HG02852 (cell line): ENCODE measurements at regions not wholly inside any gene's neighbourhood (a gene's known extent, or its start where the extent isn't known, plus 50 kb on each side); places are given as distances from the start of the nearest gene placed in this dataset.

Experiments
- ATAC-seq: cut with Tn5 transposase; IDR thresholded peaks from one replicate; pipeline ENCODE4 v1.9.1; 2021; ENCODE audit warnings: mild to moderate bottlenecking, moderate library complexity; ENCODE audit not compliant: unreplicated experiment

- ATAC-seq, result no peak
Observed at GRCh38 chr1:101153692-101154091, 83.1 kb upstream of the S1PR1 start.

GRCh38 chr1:101152633-101153032, 84.2 kb upstream of the S1PR1 start:
- ATAC-seq, result no peak

- no peak for ATAC-seq
Observed at GRCh38 chr1:101151286-101151685, 85.5 kb upstream of the S1PR1 start.

GRCh38 chr1:101150670-101151069, 86.1 kb upstream of the S1PR1 start:
- no peak for ATAC-seq

GRCh38 chr1:101150266-101150665, 86.6 kb upstream of the S1PR1 start:
- no peak for ATAC-seq

- ATAC-seq, result no peak
Observed at GRCh38 chr1:101148980-101149379, 87.8 kb upstream of the S1PR1 start.

GRCh38 chr1:101147381-101147780, 89.4 kb upstream of the S1PR1 start:
- ATAC-seq, result no peak

GRCh38 chr1:101145449-101145820, 91.4 kb upstream of the S1PR1 start:
- no peak for ATAC-seq

GRCh38 chr1:101144671-101145448, 92.0 kb upstream of the S1PR1 start:
- ATAC-seq, result no peak

- ATAC-seq, result no peak
Observed at GRCh38 chr1:101142244-101142643, 94.6 kb upstream of the S1PR1 start.

- ATAC-seq, result no peak
Observed at GRCh38 chr1:101141376-101141775, 95.4 kb upstream of the S1PR1 start.

- ATAC-seq, result no peak
Observed at GRCh38 chr1:101139821-101140718, 96.7 kb upstream of the S1PR1 start.

GRCh38 chr1:101139130-101139529, 97.7 kb upstream of the S1PR1 start:
- ATAC-seq, result no peak

- ATAC-seq, result no peak
Observed at GRCh38 chr1:101137144-101138126, 99.4 kb upstream of the S1PR1 start.

- peak; percentile 55 for ATAC-seq
Observed at GRCh38 chr1:101136739-101137138, 100.1 kb upstream of the S1PR1 start.

- no peak for ATAC-seq
Observed at GRCh38 chr1:101136271-101136670, 100.5 kb upstream of the S1PR1 start.

- ATAC-seq, result no peak
Observed at GRCh38 chr1:101135526-101135925, 101.3 kb upstream of the S1PR1 start.

- ATAC-seq, result no peak
Observed at GRCh38 chr1:101131239-101131843, 105.5 kb upstream of the S1PR1 start.

- no peak for ATAC-seq
Observed at GRCh38 chr1:101130673-101131072, 105.1 kb upstream of the DPH5 start.

GRCh38 chr1:101128846-101129245, 103.3 kb upstream of the DPH5 start:
- ATAC-seq, result no peak
